ENCODE measurements at regions not wholly inside any gene's neighbourhood (a gene's known extent, or its start where the extent isn't known, plus 50 kb on each side); places are given as distances from the start of the nearest gene placed in this dataset.

DNA sequence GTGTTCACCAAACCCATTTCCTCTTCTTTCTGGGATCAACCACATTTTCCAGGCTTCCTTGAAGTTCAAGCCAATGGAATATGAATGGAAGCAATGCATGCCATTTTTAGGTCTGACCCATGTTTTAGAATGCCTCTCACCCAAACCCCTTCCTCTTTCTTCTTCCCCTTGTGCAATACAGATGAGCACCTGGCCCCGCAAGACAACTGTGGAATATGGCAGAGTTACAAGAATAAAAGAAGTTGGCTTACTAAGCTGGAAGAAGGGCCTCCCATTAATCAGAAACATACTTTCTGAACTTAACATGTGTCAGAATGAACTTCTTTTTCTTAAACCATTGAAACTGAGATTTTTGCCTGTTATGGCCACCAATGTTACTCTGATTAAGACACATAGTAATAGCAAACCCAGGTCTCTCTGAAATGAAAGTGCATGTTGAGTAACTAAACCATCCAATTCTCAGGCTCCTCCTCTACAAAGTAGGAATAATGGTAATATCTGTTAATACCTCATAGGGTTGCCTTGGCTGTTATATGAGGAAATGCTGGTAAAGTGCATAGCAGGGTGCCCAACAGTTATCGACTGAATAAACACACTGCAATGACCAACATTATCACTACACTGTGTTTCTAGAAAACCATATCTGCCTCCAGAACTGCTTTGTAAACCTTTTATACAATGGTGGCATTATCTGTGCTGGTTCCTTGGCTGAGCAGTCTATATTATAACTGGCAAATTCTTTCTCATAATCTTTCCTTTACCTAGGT is 382.2 kb upstream of the NRP1 start:
- TF ChIP-seq EZH2 (IDR thresholded peaks at IDR 0.05; ENCODE audit: insufficient read depth, poor library complexity, severe bottlenecking) (no peak), EZH2phosphoT487 (IDR thresholded peaks at IDR 0.05; ENCODE audit: insufficient read depth, low read depth) (no peak)
